ENCODE measurements at regions not wholly inside any gene's neighbourhood (a gene's known extent, or its start where the extent isn't known, plus 50 kb on each side); places are given as distances from the start of the nearest gene placed in this dataset.

DNA sequence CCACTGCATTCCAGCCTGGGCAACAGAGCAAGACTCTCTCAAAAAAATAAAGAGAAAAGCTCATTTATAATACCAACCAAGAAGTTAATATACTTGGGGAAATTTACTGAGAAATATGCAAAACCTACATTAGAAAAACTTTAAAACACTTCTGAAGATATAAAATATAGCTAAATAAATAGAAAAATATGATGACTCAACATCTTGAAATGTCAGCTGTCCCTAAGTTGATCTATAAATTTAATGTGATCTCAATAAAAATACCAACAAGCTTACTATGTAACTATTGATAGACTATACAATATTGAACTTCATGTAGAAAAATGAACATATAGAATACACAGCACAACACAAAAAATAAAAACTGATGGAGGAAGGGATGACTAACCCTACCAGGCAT, 87.5 kb upstream of the INTU start:
- TF ChIP-seq, protein P1, sequence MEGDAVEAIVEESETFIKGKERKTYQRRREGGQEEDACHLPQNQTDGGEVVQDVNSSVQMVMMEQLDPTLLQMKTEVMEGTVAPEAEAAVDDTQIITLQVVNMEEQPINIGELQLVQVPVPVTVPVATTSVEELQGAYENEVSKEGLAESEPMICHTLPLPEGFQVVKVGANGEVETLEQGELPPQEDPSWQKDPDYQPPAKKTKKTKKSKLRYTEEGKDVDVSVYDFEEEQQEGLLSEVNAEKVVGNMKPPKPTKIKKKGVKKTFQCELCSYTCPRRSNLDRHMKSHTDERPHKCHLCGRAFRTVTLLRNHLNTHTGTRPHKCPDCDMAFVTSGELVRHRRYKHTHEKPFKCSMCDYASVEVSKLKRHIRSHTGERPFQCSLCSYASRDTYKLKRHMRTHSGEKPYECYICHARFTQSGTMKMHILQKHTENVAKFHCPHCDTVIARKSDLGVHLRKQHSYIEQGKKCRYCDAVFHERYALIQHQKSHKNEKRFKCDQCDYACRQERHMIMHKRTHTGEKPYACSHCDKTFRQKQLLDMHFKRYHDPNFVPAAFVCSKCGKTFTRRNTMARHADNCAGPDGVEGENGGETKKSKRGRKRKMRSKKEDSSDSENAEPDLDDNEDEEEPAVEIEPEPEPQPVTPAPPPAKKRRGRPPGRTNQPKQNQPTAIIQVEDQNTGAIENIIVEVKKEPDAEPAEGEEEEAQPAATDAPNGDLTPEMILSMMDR (IDR thresholded peaks at IDR 0.05): no peak
- TF ChIP-seq POLR2A (IDR thresholded peaks at IDR 0.05): no peak

Measured in suprapubic skin (tissue), 3 donors.